ENCODE measurements at regions not wholly inside any gene's neighbourhood (a gene's known extent, or its start where the extent isn't known, plus 50 kb on each side); places are given as distances from the start of the nearest gene placed in this dataset.

GRCh38 chr3:25294169-25294805 lies 133.8 kb upstream of the RARB start:
- no peak for DNase-seq
- no peaks in the 10 kb centered on the region for H3K4me1 ChIP-seq
- H3K27ac ChIP-seq: no peak overlapping the region
- H3K9me3 ChIP-seq (replicated peaks): no peaks in the 10 kb centered on the region
- H3K4me3 ChIP-seq: no peak overlapping the region
- H3K36me3 ChIP-seq: no peaks in the 10 kb centered on the region
- H3K27me3 ChIP-seq: no peaks in the 10 kb centered on the region

GRCh38 chr3:25297667-25298585 lies 130.1 kb upstream of the RARB start:
- DNase-seq: no peak
- H3K36me3 ChIP-seq: no peaks in the 10 kb centered on the region
- H3K9me3 ChIP-seq (replicated peaks): no peaks in the 10 kb centered on the region

GRCh38 chr3:25300141-25300540 lies 127.9 kb upstream of the RARB start:
- no peaks in the 10 kb centered on the region for H3K36me3 ChIP-seq

More at GRCh38 chr3:25297667-25298585, 130.1 kb upstream of the RARB start:
- H3K27me3 ChIP-seq: no peaks in the 10 kb centered on the region
- no peak overlapping the region for H3K27ac ChIP-seq
- H3K4me3 ChIP-seq: no peak overlapping the region
- H3K4me1 ChIP-seq: no peaks in the 10 kb centered on the region

GRCh38 chr3:25304916-25305315 lies 123.1 kb upstream of the RARB start:
- H3K27me3 ChIP-seq: no peaks in the 10 kb centered on the region
- no peak overlapping the region for H3K27ac ChIP-seq
- H3K4me1 ChIP-seq: no peaks in the 10 kb centered on the region
- no peaks in the 10 kb centered on the region for H3K36me3 ChIP-seq
- H3K4me3 ChIP-seq: no peak overlapping the region
- DNase-seq: no peak
- H3K9me3 ChIP-seq (replicated peaks): no peaks in the 10 kb centered on the region

More at GRCh38 chr3:25300141-25300540, 127.9 kb upstream of the RARB start:
- Histone ChIP-seq H3K9me3 (replicated peaks) (no peaks in the 10 kb centered on the region), H3K27me3 (no peaks in the 10 kb centered on the region), H3K4me3 (no peak overlapping the region), H3K27ac (no peak overlapping the region), H3K4me1 (no peaks in the 10 kb centered on the region)
- DNase-seq: no peak

GRCh38 chr3:25306066-25306465 lies 122.0 kb upstream of the RARB start:
- no peaks in the 10 kb centered on the region for H3K4me1 ChIP-seq
- H3K27me3 ChIP-seq: peaks cover 4% of the 10 kb centered on the region; the same call in 1 of the 2 replicates
- no peak overlapping the region for H3K4me3 ChIP-seq
- no peak overlapping the region for H3K27ac ChIP-seq
- no peaks in the 10 kb centered on the region for H3K9me3 ChIP-seq (replicated peaks)
- DNase-seq: no peak
- H3K36me3 ChIP-seq: no peaks in the 10 kb centered on the region

GRCh38 chr3:25306705-25307104 lies 121.4 kb upstream of the RARB start:
- H3K9me3 ChIP-seq (replicated peaks): no peaks in the 10 kb centered on the region
- no peak for DNase-seq

GRCh38 chr3:25313286-25313685 lies 114.8 kb upstream of the RARB start:
- Histone ChIP-seq H3K4me1 (no peaks in the 10 kb centered on the region), H3K27me3 (peaks cover 7% of the 10 kb centered on the region; the same call in 1 of the 2 replicates), H3K36me3 (no peaks in the 10 kb centered on the region), H3K4me3 (no peak overlapping the region), H3K27ac (no peak overlapping the region), H3K9me3 (replicated peaks) (no peaks in the 10 kb centered on the region)
- no peak for DNase-seq

More at GRCh38 chr3:25306705-25307104, 121.4 kb upstream of the RARB start:
- Histone ChIP-seq H3K4me3 (no peak overlapping the region), H3K27ac (no peak overlapping the region), H3K27me3 (peaks cover 5% of the 10 kb centered on the region; the same call in 1 of the 2 replicates), H3K36me3 (no peaks in the 10 kb centered on the region), H3K4me1 (no peaks in the 10 kb centered on the region)

GRCh38 chr3:25324954-25325655 lies 103.0 kb upstream of the RARB start:
- no peaks in the 10 kb centered on the region for H3K9me3 ChIP-seq (replicated peaks)
- no peak overlapping the region for H3K27ac ChIP-seq
- H3K4me3 ChIP-seq: no peak overlapping the region
- no peaks in the 10 kb centered on the region for H3K4me1 ChIP-seq
- no peaks in the 10 kb centered on the region for H3K27me3 ChIP-seq
- no peaks in the 10 kb centered on the region for H3K36me3 ChIP-seq
- DNase-seq: no peak

GRCh38 chr3:25335356-25335755 lies 92.7 kb upstream of the RARB start:
- H3K27ac ChIP-seq: no peak overlapping the region
- 0 out of 2 replicates have a peak, but pooled peaks cover 3% of the 10 kb centered on the region for H3K9me3 ChIP-seq (replicated peaks)
- no peak for DNase-seq
- H3K36me3 ChIP-seq: no peaks in the 10 kb centered on the region
- no peaks in the 10 kb centered on the region; the same call in 1 of the 2 replicates for H3K27me3 ChIP-seq
- no peak overlapping the region for H3K4me3 ChIP-seq
- H3K4me1 ChIP-seq: no peaks in the 10 kb centered on the region; the same call in 1 of the 2 replicates

- Histone ChIP-seq H3K4me1 (no peaks in the 10 kb centered on the region; the same call in 1 of the 2 replicates), H3K4me3 (no peak overlapping the region), H3K27ac (no peak overlapping the region), H3K27me3 (no peaks in the 10 kb centered on the region; the same call in 1 of the 2 replicates), H3K9me3 (replicated peaks) (0 out of 2 replicates have a peak, but pooled peaks cover 3% of the 10 kb centered on the region), H3K36me3 (no peaks in the 10 kb centered on the region)
- DNase-seq: no peak
Measured at GRCh38 chr3:25338158-25338725, 89.8 kb upstream of the RARB start.

GRCh38 chr3:25339225-25339624 lies 88.8 kb upstream of the RARB start:
- no peak overlapping the region for H3K27ac ChIP-seq
- DNase-seq: no peak
- no peaks in the 10 kb centered on the region for H3K9me3 ChIP-seq (replicated peaks)
- no peaks in the 10 kb centered on the region; the same call in 1 of the 2 replicates for H3K4me1 ChIP-seq
- no peaks in the 10 kb centered on the region; the same call in 1 of the 2 replicates for H3K27me3 ChIP-seq
- H3K36me3 ChIP-seq: no peaks in the 10 kb centered on the region
- H3K4me3 ChIP-seq: no peak overlapping the region

- no peak overlapping the region for H3K27ac ChIP-seq
- no peak overlapping the region for H3K4me3 ChIP-seq
- peaks cover 5% of the 10 kb centered on the region for H3K27me3 ChIP-seq
- H3K36me3 ChIP-seq: no peaks in the 10 kb centered on the region
- DNase-seq: no peak
- H3K9me3 ChIP-seq (replicated peaks): no peaks in the 10 kb centered on the region
- no peaks in the 10 kb centered on the region; the same call in 1 of the 2 replicates for H3K4me1 ChIP-seq
Measured at GRCh38 chr3:25344670-25345069, 83.4 kb upstream of the RARB start.

- no peaks in the 10 kb centered on the region for H3K4me1 ChIP-seq
- H3K27me3 ChIP-seq: peaks cover 5% of the 10 kb centered on the region; the same call in 1 of the 2 replicates
- no peaks in the 10 kb centered on the region for H3K9me3 ChIP-seq (replicated peaks)
- no peak overlapping the region for H3K4me3 ChIP-seq
- no peak for DNase-seq
- no peak overlapping the region for H3K27ac ChIP-seq
- no peaks in the 10 kb centered on the region for H3K36me3 ChIP-seq
Measured at GRCh38 chr3:25349095-25349494, 79.0 kb upstream of the RARB start.

Measured in SJCRH30 (cell line).